IMR-90 (cell line): ENCODE measurements at regions not wholly inside any gene's neighbourhood (a gene's known extent, or its start where the extent isn't known, plus 50 kb on each side); places are given as distances from the start of the nearest gene placed in this dataset.

Experiments used
- ATAC-seq: fragments of 200-7000 bp; cut with Tn5 transposase; 2 replicates; pipeline ENCODE4 v1.9.1; 2020; ENCODE audit warnings: low read depth, mild to moderate bottlenecking, moderate library complexity
- BruUV-seq: library from RNA; stranded (reverse); fragments of 400-500 nt; replicated peaks from 2 replicates; lab custom pipeline; 2021; lab: Mats Ljungman, UMichigan
- CTCF ChIA-PET: fragments of 300-600 bp; formaldehyde crosslinking; extraction: SDS; loops from one replicate; lab custom pipeline; 2021; ENCODE audit warnings: antibody characterized with exemption; lab: Yijun Ruan, JAX
- POLR2A ChIA-PET: fragments of 300-600 bp; sonication (Branson Sonifier 250); formaldehyde crosslinking; loops from one replicate; lab custom pipeline; 2022; ENCODE audit warnings: antibody characterized with exemption; ENCODE audit not compliant: unreplicated experiment; lab: Charles Lee
- DNase-seq: peaks from one replicate; pipeline ENCODE4 v3.0.0; 2013
- H2AFZ ChIP-seq: replicated peaks from 2 replicates; pipeline ENCODE3; 2013; ENCODE audit warnings: low read length, mild to moderate bottlenecking; ENCODE audit not compliant: poor library complexity
- H2AK5ac ChIP-seq: 2 replicates; pipeline ENCODE4 v1.6.1; 2013; ENCODE audit warnings: low read depth, low read length, inconsistent platforms
- H2AK9ac ChIP-seq: replicated peaks from 2 replicates; pipeline ENCODE3; 2013; ENCODE audit warnings: mild to moderate bottlenecking, low read depth, low read length, moderate library complexity; ENCODE audit not compliant: poor library complexity
- H2BK120ac ChIP-seq: 2 replicates; pipeline ENCODE4 v1.6.1; 2013; ENCODE audit warnings: low read depth, low read length, inconsistent platforms
- H2BK15ac ChIP-seq: 3 replicates; pipeline ENCODE4 v1.6.1; 2013; ENCODE audit warnings: low read depth, low read length, inconsistent platforms
- H2BK20ac ChIP-seq: 2 replicates; pipeline ENCODE4 v1.6.1; 2013; ENCODE audit warnings: low read depth, mild to moderate bottlenecking, inconsistent platforms, low read length, moderate library complexity
- H2BK5ac ChIP-seq: 2 replicates; pipeline ENCODE4 v1.6.1; 2013; ENCODE audit warnings: mild to moderate bottlenecking, low read depth, low read length, inconsistent platforms; ENCODE audit not compliant: poor library complexity, severe bottlenecking
- H3K14ac ChIP-seq: replicated peaks from 2 replicates; pipeline ENCODE4 v1.6.1; 2013; ENCODE audit warnings: low read depth, low read length, inconsistent platforms
- H3K18ac ChIP-seq: 2 replicates; pipeline ENCODE4 v1.6.1; 2013; ENCODE audit warnings: low read depth, low read length, control low read depth
- H3K23ac ChIP-seq: 2 replicates; pipeline ENCODE4 v1.6.1; 2013; ENCODE audit warnings: low read depth, low read length, inconsistent platforms
- H3K27ac ChIP-seq: 2 replicates; pipeline ENCODE4 v1.5.1; 2013; ENCODE audit warnings: mild to moderate bottlenecking, control low read depth, low read length; ENCODE audit not compliant: insufficient read depth
- H3K27me3 ChIP-seq: 2 replicates; pipeline ENCODE4 v1.6.1; 2013; ENCODE audit warnings: low read length; ENCODE audit not compliant: control insufficient read depth, insufficient read depth
- H3K36me3 ChIP-seq: 2 replicates; pipeline ENCODE4 v1.6.1; 2013; ENCODE audit warnings: low read length, mixed read lengths; ENCODE audit not compliant: control insufficient read depth, insufficient read depth
- H3K4ac ChIP-seq: 2 replicates; pipeline ENCODE4 v1.6.1; 2013; ENCODE audit warnings: low read depth, low read length, inconsistent platforms
- H3K4me1 ChIP-seq: 2 replicates; pipeline ENCODE4 v1.6.1; 2013; ENCODE audit warnings: low read length, mixed read lengths; ENCODE audit not compliant: control insufficient read depth, insufficient read depth
- H3K4me2 ChIP-seq: 2 replicates; pipeline ENCODE4 v1.6.1; 2013; ENCODE audit warnings: low read depth, mild to moderate bottlenecking, control low read depth, low read length, moderate library complexity
- H3K4me3 ChIP-seq: 2 replicates; pipeline ENCODE4 v1.5.1; 2013; ENCODE audit warnings: low read depth, mild to moderate bottlenecking, control low read depth, low read length, moderate library complexity; ENCODE audit not compliant: insufficient read depth
- H3K56ac ChIP-seq: 2 replicates; pipeline ENCODE4 v1.6.1; 2013; ENCODE audit warnings: low read length, inconsistent platforms; ENCODE audit not compliant: insufficient read depth; ENCODE audit errors: extremely low read depth
- H3K79me1 ChIP-seq, 2 experiments: 2 replicates each; pipeline ENCODE4 v1.6.1; 2013; ENCODE audit warnings: low read length in 2 of 2, inconsistent platforms in 1 of 2, low read depth in 1 of 2
- H3K9ac ChIP-seq: 2 replicates; pipeline ENCODE4 v1.6.1; 2013; ENCODE audit warnings: low read depth, low read length, control low read depth
- H3K9me1 ChIP-seq: 2 replicates; pipeline ENCODE4 v1.6.1; 2013; ENCODE audit warnings: low read length, inconsistent platforms; ENCODE audit not compliant: insufficient read depth
- H3K9me3 ChIP-seq: 2 replicates; pipeline ENCODE4 v1.6.1; 2013; ENCODE audit warnings: low read length; ENCODE audit not compliant: control insufficient read depth, insufficient read depth
- H4K20me1 ChIP-seq: 2 replicates; pipeline ENCODE4 v1.6.1; 2013; ENCODE audit warnings: low read length, inconsistent platforms; ENCODE audit not compliant: insufficient read depth
- H4K5ac ChIP-seq: 2 replicates; pipeline ENCODE4 v1.6.1; 2013; ENCODE audit warnings: mild to moderate bottlenecking, low read depth, low read length, control low read depth
- H4K8ac ChIP-seq, 2 experiments: 2 replicates each; pipeline ENCODE4 v1.6.1; 2013; ENCODE audit warnings: low read depth in 2 of 2, low read length in 2 of 2, control low read depth in 1 of 2, inconsistent platforms in 1 of 2
- H4K91ac ChIP-seq: 2 replicates; pipeline ENCODE4 v1.6.1; 2013; ENCODE audit warnings: low read depth, low read length, inconsistent platforms; ENCODE audit not compliant: insufficient read depth
- BHLHE40 ChIP-seq: fragments of 150-350 bp; IDR thresholded peaks from 2 replicates; pipeline ENCODE4 v1.6.1; 2016; ENCODE audit warnings: mild to moderate bottlenecking, low read depth, low read length
- MAZ ChIP-seq: IDR thresholded peaks from 2 replicates; pipeline ENCODE4 v1.6.1; 2012; ENCODE audit warnings: low read depth, mild to moderate bottlenecking, low read length, improper control_type of control experiment, moderate library complexity, borderline replicate concordance
- WGBS, 2 experiments: methylation state at CpG; one replicate each; pipeline versions ENCODE4 v1.1.5 to v1.1.7; 2013; ENCODE audit warnings: missing lambda C conversion rate in 2 of 2; ENCODE audit not compliant: insufficient read length in 1 of 2; ENCODE audit errors: extremely low coverage in 2 of 2; 5-methylcytosine and 5-hydroxymethylcytosine counted together
- dilution Hi-C: fragments of 300-500 bp; cut with HindIII; formaldehyde crosslinking; loops from one replicate; pipeline ENCODE4 v1.14.3; 2018; ENCODE audit warnings: low sequenced_read_pairs; ENCODE audit not compliant: unreplicated experiment
- in situ Hi-C: fragments of 300-500 bp; cut with MboI; formaldehyde crosslinking; loops from 3 replicates; pipeline ENCODE4 v1.14.3; 2019; ENCODE audit warnings: low sequenced_read_pairs, inconsistent platforms, mixed read lengths
- intact Hi-C: fragments of 100-400 bp; cut with micrococcal nuclease; formaldehyde crosslinking; loops from 2 replicates; pipeline ENCODE4 v1.10.0; 2022

DNA sequence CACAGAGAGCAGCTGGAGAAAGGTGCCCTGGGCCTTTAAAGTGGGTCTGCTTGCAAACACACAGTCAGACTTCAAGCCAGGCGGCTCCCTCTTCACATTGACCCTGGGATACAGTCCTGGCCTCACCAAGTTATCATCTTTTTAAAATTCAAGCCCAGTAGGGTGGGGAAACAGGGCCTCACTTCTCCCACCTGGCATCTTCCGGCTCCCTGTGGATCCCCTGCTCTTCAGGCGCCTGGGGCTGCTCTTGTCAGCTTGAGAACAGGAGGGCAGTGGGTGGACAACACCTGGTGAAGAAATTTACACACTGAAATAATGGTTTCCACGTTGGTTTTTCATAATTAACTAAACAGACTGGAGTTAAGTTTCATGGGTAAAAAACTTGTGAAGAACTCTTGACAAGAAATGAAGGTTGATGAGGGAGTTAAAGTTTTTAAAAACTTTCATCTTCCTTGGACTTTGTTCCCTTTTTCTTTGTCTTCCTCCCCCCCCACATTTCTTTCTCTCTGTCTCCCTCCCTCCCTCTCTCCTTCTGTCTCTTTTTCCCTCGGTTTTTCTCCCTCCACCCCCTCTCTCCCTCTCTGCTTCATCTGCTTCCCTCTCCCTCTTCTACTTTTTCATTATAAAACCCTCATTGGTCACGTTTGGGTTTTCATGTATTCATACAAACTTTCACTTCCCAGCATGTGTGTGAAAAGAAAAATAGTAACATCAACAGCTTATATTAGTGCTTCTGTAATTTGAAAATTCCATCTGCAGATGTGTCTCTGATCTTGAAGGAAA, 219.6 kb downstream of the DMRT2 start:
- H4K8ac ChIP-seq = no peak overlapping the region
- POLR2A ChIA-PET = no interaction called here
- TF ChIP-seq MAZ (no peak), BHLHE40 (no peak)
- H2AK9ac ChIP-seq = no peak overlapping the region
- no peak overlapping the region for H3K23ac ChIP-seq
- H3K27me3 ChIP-seq = no peaks in the 10 kb centered on the region
- CTCF ChIA-PET = no interaction called here
- no peak overlapping the region for H2BK15ac ChIP-seq
- no peak overlapping the region for H2AK5ac ChIP-seq
- no peak overlapping the region for H2BK120ac ChIP-seq
- H3K36me3 ChIP-seq = no peaks in the 10 kb centered on the region
- H3K4me1 ChIP-seq = no peaks in the 10 kb centered on the region
- H4K20me1 ChIP-seq = no peaks in the 10 kb centered on the region
- H4K91ac ChIP-seq = no peak overlapping the region
- BruUV-seq = no TSS peak
- no peaks in the 10 kb centered on the region for H3K79me1 ChIP-seq
- H3K27ac ChIP-seq = no peak overlapping the region
- dilution Hi-C loops (no loop called here), intact Hi-C loops (no loop called here), in situ Hi-C loops (no loop called here)
- no peak overlapping the region for H2BK5ac ChIP-seq
- H3K9me1 ChIP-seq = no peaks in the 10 kb centered on the region
- no peak overlapping the region for H2AFZ ChIP-seq
- no peak overlapping the region for H3K4me3 ChIP-seq
- no peak overlapping the region for H3K9ac ChIP-seq
- DNase-seq = no peak
- H2BK20ac ChIP-seq = no peak overlapping the region
- H4K5ac ChIP-seq = no peak overlapping the region
- no CpG with 5 or more reads among the region's 6 CpGs for WGBS, 2 experiments
- no peak overlapping the region for H3K18ac ChIP-seq
- H3K56ac ChIP-seq = no peak overlapping the region
- ATAC-seq = no peak
- peaks cover 2% of the 10 kb centered on the region for H3K9me3 ChIP-seq
- H3K4ac ChIP-seq = no peak overlapping the region
- H3K4me2 ChIP-seq = no peak overlapping the region
- no peak overlapping the region for H3K14ac ChIP-seq
